Islet precursor cell (in vitro differentiated cells): ENCODE measurements at regions not wholly inside any gene's neighbourhood (a gene's known extent, or its start where the extent isn't known, plus 50 kb on each side); places are given as distances from the start of the nearest gene placed in this dataset.
"Not testable (repeated sequence)": the region's sequence is repeated elsewhere in the genome, so short reads cannot be mapped to it uniquely, and the experiment has no call there.

ENCODE experiments used
- DNase-seq: peaks from one replicate; pipeline ENCODE4 v3.0.0-alpha.2; 2018

GRCh38 chr7:98778421-98778820 is 91.4 kb downstream of the TMEM130 start:
- DNase-seq = no peak

- no peak for DNase-seq
Measured at GRCh38 chr7:98779800-98780587, 89.8 kb downstream of the TMEM130 start.

GRCh38 chr7:98784216-98784785 is 85.5 kb downstream of the TMEM130 start:
- DNase-seq = peak; percentile 62

GRCh38 chr7:98785929-98786571 is 83.8 kb downstream of the TMEM130 start:
- DNase-seq = no peak

- DNase-seq = no peak
Measured at GRCh38 chr7:98788966-98789365, 80.8 kb downstream of the TMEM130 start.

GRCh38 chr7:98794453-98794852 is 75.4 kb downstream of the TMEM130 start:
- not testable (repeated sequence) for DNase-seq

GRCh38 chr7:98795741-98796493 is 73.9 kb downstream of the TMEM130 start:
- no peak for DNase-seq
